ENCODE measurements at regions not wholly inside any gene's neighbourhood (a gene's known extent, or its start where the extent isn't known, plus 50 kb on each side); places are given as distances from the start of the nearest gene placed in this dataset.

DNA sequence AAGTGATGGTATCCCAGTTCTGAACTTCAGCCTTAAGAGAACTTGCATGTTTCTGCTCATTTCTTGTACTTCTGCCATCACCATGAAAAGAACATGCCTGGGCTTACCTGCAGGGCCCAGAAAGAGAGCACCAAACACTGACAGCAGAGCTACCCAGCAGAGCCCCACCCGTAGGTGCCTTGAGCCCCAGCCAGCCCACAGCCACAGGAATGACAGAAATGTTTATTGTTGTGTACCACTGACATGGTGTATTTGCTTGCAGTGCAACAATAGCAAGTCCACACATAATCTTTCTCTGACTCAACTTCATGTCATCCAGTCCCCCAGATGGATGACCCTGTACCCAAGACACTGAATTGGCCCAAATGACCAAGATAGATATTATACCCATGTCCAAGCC, 195.2 kb downstream of the TSHZ3 start:
- DNase-seq: no peak

GRCh38 chr19:31152906-31153305, 196.3 kb downstream of the TSHZ3 start:
- no peak for DNase-seq

GRCh38 chr19:31149441-31149941, 199.7 kb downstream of the TSHZ3 start:
- DNase-seq: no peak

DNA sequence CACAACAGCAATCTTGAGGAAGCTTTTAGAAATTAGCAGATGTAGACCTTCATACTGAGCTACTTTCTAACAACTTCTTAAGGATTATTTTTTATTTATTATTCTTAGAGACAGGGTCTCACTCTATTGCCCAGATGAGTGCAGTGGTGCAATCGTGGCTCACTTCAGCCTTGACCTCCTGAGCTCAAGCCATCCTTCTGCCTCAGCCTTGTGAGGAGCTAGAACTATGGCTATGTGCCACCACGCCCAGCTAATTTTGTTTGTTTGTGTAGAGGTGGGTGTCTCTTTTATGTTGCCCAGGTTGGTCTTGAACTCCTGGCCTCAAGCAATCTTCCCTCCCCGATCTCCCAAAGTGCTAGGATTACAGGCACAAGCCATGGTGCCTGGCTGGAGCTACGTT, 200.6 kb downstream of the TSHZ3 start:
- DNase-seq: no peak

DNA sequence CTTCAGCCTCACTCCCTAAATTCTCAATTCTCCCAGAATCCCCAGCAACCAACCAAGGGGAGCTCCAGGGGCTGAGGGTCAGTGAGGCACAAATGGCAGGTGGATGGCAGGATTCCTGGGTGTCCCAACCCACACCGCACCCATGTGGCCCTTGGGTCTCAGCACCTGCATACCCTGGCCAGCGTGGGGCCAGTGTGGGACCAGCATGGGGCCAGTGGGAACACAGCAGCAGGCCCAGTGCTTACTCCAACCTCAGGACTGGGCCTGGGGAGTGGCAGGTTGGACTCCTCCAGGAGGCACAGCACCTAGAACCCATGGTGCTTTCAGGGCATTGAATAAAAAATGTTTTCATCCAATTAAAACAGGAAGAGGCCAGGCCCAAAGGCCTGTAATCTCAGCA, 202.0 kb downstream of the TSHZ3 start:
- DNase-seq: no peak

DNA sequence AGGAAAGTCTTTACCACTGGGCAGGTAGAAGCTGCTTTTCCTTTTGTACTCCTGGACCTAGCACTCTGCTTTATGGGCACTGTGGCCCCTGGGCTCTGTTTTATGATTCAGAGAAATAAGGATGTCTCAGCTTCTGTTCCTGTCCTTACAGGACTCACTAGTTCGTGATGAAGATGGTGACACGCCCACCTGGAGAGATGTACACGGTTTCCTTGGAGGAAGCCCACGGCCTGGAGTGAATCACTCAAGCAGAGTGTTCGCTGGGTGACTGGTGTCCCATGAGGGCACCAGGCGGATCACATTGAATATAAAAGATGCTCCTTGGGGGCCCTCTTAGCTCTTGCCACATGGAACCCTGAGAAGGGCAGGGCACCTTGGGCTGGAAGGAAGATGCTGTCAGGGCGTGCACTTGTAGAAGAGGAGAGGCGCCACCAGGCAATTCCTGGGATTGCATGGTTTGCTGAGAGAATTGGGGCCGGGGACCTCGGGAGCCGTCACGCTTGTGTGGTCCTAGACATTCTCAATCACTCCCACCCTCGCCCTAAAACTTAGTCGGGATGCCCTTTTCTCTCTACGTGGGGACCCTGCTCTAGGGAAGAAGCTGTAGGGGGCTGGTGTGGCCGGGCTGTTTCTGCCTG, 202.6 kb downstream of the TSHZ3 start:
- no peak for DNase-seq

DNA sequence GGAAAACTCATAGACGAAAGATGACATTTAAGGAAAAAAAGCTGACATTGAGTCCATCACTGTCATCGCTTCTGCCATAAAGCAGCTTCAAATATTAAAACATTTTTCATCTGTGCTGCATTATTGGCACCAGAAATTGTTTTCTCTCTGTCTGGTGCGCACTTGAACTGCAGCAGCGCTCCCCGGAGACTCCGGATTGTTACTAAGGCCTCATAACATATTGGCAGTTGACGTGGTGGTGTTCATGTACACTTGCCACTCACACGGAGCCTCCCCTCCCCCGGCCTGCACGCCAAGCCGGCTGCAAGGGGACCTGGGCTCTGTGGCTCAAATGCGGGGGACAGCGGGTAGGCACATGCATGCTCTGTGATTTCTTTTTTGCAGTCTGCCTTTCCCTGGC, 203.2 kb downstream of the TSHZ3 start:
- DNase-seq: no peak

GRCh38 chr19:31145007-31145406, 204.2 kb downstream of the TSHZ3 start:
- DNase-seq: no peak

DNA sequence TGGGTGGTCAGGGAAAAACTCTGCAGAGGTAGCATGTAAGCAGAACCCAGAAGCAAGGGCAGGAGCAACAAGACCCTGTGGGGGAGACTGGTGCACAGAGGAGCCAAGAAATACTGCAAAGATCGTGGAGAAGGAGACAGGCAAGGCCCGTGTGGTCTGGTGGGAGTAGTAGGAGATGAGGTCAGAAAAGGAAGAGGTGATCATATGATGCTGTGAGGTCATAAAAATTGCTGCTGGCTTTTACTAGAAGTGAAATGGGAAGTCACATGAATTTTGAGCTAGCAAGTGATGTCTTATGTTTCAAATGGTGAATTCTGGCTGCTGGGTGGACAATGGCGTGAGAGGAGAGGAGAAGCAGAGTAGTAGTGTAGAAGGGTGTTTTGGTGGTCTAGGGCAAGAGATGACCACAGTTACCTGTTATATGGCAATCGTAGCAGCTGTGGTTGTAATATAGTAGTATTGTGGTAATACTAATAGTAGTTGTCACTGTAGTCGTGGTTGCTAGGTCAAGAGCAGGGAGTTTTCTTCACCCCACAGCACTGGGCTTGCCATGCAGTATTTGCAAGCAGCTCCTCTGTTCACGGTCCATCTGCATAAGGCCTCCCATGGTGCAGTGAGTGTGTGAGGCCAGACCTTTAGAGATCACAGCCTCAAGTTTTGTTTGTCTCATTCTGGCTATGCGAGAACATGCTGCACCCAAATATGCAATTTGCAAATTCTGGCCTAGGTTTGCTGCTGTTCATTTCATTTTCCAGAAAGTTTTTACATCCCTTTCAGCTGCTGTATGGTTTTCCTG, 205.0 kb downstream of the TSHZ3 start:
- no peak for DNase-seq

DNA sequence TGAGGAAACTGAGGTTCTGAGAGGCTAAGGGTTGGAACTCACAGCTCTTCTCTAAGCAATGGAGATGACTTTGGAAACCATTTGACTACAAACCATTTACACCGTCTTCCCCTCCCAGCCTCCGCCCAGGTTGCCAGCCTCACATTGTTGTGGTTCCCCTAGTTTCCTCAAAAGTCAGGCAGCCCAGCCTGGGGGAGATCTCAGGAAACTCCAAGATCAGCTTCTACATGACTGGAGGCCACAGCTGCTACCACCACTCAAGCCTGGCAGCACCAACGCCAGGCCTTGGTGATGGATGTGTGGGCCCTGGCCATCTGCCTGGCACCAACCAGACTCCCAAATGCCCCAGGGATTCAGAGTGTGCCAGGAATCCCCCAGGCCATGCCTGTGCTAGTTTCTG, 207.9 kb downstream of the TSHZ3 start:
- DNase-seq: no peak

DNA sequence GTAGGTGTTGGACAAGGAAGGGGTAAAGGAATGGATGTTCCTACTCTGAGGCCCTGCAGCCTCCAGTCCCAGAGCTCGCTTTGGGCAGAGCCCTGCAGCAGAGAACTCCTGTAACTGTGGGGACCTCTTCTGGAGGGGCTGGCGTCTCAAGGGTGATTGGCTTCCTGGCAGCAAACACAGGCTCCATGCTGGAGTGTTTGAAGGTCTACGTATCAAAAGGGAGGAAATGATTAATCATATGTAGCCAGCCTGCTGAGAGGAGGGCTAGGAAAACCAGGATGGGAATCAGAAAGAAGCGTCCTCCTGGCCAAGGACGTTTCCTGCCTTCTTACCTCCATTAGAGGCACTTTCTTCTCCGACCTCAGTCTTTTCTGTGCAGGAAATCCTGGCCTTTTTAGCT, 208.5 kb downstream of the TSHZ3 start:
- DNase-seq: no peak

- DNase-seq: no peak
Measured at GRCh38 chr19:31139871-31140505, 209.2 kb downstream of the TSHZ3 start.

- no peak for DNase-seq
Measured at GRCh38 chr19:31138077-31138476, 211.2 kb downstream of the TSHZ3 start.

DNA sequence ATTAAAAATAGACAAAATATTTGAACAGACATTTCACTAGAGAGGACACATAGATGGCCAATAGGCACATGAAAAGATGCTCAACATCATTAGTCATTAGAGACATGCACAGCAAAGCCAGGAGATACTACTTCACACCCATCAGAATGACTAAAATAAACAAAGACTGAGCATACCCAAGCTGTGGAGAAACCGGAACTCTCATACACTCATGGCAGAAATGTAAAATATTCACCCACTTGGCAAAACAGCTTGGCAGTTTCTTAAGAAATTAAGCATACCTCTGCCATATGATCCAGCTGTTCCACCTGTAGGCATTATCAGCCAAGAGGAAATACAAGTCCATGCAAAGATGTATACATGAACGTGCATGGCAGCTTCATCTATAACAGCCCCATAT, 213.4 kb downstream of the TSHZ3 start:
- DNase-seq: no peak

DNA sequence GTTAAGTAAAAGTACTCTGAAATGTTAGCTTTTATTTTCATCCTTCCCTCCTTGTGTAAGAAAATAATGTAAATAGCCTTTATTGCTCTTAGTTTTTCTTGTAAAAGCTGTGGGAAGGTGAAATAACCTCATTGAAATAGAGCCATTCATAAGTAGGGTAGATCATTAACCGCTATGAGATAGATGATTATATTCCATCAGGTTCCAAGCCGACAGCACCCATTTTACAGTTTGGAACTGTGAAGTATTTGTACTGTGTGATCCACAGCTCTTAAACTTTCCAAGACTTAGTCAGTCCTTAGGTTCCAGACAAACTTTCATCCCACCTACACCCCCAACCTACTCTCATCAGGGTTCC, 216.5 kb downstream of the TSHZ3 start:
- no peak for DNase-seq

DNA sequence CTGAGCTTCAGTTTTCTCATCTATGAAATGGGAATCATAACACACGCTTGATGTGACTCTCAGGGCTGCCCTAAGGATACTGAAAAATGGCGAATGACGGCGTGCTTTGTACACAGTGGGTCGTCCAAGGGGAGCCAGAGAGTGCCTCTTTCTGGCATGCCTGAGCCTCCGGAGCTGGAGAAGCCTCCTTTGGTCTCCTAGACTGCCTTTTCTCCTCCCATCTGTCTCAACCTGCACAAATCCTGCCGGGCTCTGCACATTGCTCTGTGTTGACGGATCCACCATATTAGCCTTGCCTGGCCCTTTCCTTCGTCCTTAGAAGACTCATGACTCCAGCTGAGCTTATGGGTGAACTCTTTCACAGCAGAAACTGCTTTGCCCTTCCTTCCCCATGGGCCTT, 220.9 kb downstream of the TSHZ3 start:
- DNase-seq: no peak

DNA sequence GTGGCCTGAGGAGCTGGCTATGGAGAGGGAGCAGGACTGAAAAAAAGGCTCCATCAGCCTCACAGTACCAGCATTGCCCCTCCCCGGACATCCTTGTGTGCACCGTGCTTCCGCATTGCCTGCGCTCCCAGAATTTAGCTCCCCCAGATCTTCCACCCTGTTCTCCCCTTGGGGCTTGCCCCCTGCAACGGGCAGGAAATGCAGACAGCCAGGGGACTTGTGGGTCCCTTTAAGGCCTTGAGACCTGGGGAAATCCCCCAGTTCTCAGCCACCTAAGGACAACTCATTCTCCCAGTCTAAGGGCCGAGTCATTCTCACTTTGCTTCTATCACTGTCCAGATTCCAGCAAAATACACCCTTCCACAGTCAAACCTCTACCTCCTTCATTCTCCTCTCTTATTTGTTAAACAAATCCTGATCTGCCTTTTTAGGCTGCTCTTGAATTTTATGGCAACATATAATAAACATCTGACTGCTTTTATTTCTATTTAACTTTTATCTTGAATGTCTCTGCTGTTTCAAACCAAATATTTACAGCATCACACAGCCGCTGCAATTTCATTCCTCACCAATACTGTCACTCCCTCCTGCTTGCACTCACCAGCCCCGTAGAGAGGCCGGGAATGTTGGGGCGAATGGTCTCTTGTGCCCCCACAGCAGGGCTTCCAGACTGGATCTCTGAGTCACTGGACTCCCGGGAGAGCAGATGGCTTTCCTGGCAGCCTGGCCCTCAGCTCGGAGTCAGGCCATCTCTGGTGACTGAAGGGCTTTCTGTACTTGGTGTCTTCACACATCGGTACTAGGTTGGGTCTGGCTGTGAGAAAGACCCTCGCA, 221.9 kb downstream of the TSHZ3 start:
- DNase-seq: no peak

DNA sequence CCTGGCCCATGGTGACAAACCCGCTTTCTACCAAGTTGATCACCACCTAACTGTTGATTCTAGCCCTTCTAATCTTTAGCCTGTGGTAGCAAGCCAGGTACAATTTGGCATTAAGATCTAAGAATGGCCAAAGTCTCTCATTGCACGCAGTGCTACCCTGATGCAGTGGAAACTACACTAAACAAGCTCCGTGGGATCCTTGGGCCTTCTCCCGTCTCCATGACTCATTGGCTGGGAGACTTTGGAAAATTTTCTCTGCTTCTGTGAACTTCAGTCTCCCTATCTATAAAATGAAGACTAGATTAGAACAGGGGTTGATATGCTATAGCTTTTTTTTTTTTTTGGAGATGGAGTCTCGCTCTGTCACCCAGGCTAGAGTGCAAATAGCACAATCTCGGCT, 223.0 kb downstream of the TSHZ3 start:
- DNase-seq: no peak

- DNase-seq: no peak
Measured at GRCh38 chr19:31125071-31125470, 224.2 kb downstream of the TSHZ3 start.

- DNase-seq: no peak
Measured at GRCh38 chr19:31121501-31121900, 227.7 kb downstream of the TSHZ3 start.

DNA sequence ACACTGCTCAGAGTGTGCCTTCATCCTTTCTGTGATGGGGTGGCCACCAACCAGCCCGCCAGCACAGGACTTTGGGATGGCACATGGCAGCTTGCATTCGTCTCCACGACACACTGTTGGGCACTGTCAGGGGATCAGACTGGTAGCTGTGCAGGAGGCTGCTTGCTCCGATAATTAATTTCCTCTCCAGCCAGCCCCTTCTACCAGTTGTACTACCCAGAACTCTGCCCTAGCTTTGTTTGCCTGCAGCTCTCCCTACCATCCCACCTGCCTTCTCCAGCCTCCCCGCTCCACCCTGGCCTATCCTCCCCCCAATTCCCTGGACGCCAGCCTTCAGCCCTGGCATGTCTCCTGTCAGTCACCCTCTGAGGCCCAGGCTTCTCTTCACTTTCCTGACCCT, 228.3 kb downstream of the TSHZ3 start:
- DNase-seq: no peak

DNA sequence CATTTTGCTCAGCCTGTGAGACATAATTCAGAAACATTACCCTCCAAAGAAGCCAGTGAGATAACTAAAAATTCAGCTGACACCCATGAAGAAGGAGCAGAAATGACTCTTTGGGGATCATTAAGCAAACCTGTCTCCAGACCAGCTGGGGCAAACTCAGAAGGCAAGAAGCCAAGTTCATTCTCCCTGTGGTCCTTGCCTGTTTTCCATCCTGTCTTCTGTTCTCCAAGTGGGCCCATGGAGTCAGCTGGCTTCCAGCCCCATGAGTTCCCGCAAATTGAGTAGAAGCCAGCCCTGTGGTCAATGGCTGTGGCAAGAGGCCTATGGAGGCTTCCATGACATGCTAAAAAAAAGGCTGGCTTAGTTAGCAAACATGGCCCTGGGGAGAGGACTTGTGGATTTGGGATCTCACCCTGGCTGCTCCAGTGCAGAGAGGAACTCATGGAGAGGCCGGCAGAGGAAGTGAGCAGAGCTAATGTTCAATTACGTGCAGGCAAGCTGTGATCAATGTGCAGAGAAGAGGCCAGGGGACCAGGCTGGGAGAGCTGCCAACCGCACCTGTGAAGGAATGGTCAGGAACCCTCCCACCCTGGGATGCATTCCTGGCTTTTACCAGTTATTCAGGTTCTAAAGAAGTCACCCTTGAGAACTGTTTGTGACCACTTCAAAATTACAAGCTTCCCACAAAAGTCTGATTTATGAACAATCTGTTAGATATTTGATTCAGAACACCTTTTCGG, 229.1 kb downstream of the TSHZ3 start:
- no peak for DNase-seq

- DNase-seq: no peak
Measured at GRCh38 chr19:31118986-31119385, 230.2 kb downstream of the TSHZ3 start.

All from hematopoietic multipotent progenitor cell treated with erythropoietin and hydrocortisone succinate and interleukin-3 and kit ligand, for 8 days (in vitro differentiated cells).